ENCODE measurements at regions not wholly inside any gene's neighbourhood (a gene's known extent, or its start where the extent isn't known, plus 50 kb on each side); places are given as distances from the start of the nearest gene placed in this dataset.

- TF ChIP-seq POLR2AphosphoS5 (IDR thresholded peaks at IDR 0.05; ENCODE audit: low read depth, low read length) = no peak
- no peak for TF ChIP-seq SIN3A (IDR thresholded peaks at IDR 0.05; ENCODE audit: borderline replicate concordance, insufficient read depth, low read length)
- TF ChIP-seq REST (IDR thresholded peaks at IDR 0.05; ENCODE audit: insufficient read depth in 1 of 2, low read depth in 2 of 2, low read length in 2 of 2) = no peak
- TF ChIP-seq FOXP2 (optimal IDR thresholded peaks at IDR 0.05; ENCODE audit: borderline replicate concordance, extremely low read depth, extremely low read length, insufficient read depth) = no peak
- TF ChIP-seq TAF1 (IDR thresholded peaks at IDR 0.05; ENCODE audit: borderline replicate concordance, insufficient read depth, low read length) = no peak
Measured at GRCh38 chr16:64522548-64522947, 599.3 kb downstream of the CDH11 start.

All from PFSK-1 (cell line).